Testis (tissue), 2 donors: ENCODE measurements at regions not wholly inside any gene's neighbourhood (a gene's known extent, or its start where the extent isn't known, plus 50 kb on each side); places are given as distances from the start of the nearest gene placed in this dataset.

ENCODE experiments used
- POLR2A ChIP-seq: fragments of 450-650 bp; IDR thresholded peaks from one replicate; pipeline ENCODE4 v1.6.1; 2017; ENCODE audit warnings: antibody characterized with exemption, mild to moderate bottlenecking, moderate library complexity
- TF ChIP-seq, protein P1 (sequence below), 3 experiments: fragments of 450-650 bp in 2 of 3; fragments of 200-600 bp in 1 of 3; sonication (generic) in 1 of 3; IDR thresholded peaks; one replicate each; pipeline ENCODE4 v1.5.1; 2016 to 2019; ENCODE audit warnings: antibody characterized with exemption in 3 of 3, mild to moderate bottlenecking in 2 of 3, moderate library complexity in 1 of 3

DNA sequence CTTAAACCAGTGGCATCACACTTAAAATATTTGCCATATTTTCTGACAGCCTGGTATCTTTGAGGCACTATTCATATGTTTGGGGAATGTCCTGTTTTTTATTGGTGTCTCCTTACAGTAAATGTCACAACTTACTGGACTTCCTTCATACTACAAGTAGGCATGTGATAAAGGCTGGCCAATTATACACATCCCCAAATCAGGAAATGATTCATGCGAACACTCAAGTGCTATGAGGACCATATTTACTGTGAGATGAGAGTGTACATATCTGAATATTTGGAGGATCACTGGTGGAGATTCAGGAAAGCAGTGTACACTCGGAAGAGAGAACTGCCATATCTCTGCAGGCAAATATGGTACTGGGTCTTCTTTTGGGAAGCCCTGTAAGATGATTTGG lies 913.8 kb upstream of the CHORDC1 start:
- TF ChIP-seq, protein P1, sequence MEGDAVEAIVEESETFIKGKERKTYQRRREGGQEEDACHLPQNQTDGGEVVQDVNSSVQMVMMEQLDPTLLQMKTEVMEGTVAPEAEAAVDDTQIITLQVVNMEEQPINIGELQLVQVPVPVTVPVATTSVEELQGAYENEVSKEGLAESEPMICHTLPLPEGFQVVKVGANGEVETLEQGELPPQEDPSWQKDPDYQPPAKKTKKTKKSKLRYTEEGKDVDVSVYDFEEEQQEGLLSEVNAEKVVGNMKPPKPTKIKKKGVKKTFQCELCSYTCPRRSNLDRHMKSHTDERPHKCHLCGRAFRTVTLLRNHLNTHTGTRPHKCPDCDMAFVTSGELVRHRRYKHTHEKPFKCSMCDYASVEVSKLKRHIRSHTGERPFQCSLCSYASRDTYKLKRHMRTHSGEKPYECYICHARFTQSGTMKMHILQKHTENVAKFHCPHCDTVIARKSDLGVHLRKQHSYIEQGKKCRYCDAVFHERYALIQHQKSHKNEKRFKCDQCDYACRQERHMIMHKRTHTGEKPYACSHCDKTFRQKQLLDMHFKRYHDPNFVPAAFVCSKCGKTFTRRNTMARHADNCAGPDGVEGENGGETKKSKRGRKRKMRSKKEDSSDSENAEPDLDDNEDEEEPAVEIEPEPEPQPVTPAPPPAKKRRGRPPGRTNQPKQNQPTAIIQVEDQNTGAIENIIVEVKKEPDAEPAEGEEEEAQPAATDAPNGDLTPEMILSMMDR (IDR thresholded peaks at IDR 0.05), result no peak
- TF ChIP-seq POLR2A, result no peak
